GM19239 (cell line): ENCODE measurements at regions not wholly inside any gene's neighbourhood (a gene's known extent, or its start where the extent isn't known, plus 50 kb on each side); places are given as distances from the start of the nearest gene placed in this dataset.

Experiments used
- DNase-seq: peaks from one replicate; pipeline ENCODE4 v3.0.0; 2011; ENCODE audit warnings: low spot score; ENCODE audit not compliant: insufficient read length
- FAIRE-seq: peaks from 2 replicates; lab custom pipeline; 2011; peaks lifted over from hg19 to GRCh38; lab: Jason Lieb, UNC

DNA sequence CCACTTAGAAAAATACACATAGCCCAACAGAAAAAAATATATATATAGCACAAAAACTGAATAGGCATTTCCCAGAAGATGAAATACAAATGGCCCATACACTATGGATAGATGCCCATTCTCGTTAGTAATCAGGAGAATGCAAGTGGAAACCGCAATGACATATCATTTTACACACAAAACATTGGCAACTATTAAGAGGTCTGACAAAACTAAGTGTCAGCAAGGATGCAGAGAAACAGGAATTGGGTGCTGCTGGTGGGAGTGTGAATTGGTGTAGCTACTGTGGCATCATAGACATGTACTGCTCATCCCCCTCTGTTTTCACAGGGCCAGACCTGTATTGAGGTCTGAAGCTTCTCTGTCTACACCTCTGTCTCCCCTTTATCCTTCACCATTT is 320.0 kb downstream of the IDS start:
- no peak for DNase-seq
- FAIRE-seq: no peak

DNA sequence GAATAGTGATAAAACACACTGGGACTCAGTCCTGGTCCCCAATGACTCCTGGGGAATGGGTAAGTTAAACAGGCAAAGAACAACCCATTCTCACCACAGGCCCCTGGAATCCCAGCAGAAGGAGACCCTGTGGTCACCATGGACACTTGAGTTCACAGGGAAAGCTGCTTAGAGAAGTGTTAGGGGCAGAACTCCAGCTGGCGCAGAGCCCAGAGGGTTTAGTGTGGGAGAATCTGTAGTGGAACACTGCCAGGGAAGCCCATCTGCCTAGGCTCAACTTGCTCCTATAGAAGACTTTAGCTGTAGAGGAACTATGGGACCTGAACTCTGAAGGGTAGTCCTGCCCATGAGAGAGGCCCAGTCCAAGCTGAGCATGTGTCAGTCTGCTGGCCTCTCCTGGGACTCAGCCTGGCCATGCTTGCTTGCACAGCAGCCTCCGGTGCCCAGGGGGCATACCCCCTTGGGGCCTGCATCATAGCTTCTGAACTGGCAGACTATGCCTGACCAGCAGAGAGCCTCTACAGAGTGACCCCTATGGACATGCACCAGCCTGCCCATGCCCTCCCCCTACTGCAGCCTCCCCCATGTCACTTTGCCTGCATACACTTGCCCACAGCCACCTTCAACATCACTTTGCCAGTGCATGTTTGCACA is 343.5 kb downstream of the IDS start:
- DNase-seq (no peak), FAIRE-seq (no peak)

DNA sequence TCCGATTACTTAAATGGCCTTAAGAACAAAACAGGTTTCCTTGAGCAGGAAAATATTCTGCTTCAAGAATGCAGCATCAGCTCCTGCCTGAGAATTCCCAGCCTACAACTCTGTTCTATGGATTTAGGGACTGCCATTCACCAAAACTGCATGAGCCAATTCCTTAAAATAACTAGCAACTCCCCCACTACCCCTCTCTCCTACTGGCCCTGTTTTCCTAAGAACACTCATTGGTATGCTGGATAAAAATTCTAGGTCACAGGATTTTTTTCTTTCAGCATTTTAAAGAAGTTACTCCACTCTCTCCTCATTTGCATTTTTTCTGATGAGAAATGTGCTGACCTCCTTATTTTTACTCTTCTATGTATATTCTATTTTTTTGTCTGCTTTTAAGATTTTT is 347.1 kb downstream of the IDS start:
- FAIRE-seq (no peak), DNase-seq (no peak)

DNA sequence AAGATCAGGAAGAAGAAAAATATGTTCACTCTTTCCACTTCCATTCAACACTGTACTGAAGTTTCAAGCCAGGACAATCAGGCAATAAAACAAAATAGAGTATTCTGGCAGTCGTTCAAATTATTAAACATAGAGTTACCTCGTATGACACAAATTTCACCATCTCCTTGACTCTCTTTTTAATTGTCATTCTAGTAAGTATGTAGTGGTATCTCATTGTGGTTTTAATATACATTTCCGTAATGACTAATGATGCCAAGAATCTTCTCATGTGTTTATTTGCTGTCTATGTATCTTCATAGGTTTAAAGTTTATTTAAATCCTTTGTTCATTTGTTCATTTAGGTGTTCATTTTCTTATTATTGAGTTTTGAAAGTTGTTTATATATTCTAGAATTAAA is 352.2 kb downstream of the IDS start:
- DNase-seq (no peak), FAIRE-seq (no peak)

DNA sequence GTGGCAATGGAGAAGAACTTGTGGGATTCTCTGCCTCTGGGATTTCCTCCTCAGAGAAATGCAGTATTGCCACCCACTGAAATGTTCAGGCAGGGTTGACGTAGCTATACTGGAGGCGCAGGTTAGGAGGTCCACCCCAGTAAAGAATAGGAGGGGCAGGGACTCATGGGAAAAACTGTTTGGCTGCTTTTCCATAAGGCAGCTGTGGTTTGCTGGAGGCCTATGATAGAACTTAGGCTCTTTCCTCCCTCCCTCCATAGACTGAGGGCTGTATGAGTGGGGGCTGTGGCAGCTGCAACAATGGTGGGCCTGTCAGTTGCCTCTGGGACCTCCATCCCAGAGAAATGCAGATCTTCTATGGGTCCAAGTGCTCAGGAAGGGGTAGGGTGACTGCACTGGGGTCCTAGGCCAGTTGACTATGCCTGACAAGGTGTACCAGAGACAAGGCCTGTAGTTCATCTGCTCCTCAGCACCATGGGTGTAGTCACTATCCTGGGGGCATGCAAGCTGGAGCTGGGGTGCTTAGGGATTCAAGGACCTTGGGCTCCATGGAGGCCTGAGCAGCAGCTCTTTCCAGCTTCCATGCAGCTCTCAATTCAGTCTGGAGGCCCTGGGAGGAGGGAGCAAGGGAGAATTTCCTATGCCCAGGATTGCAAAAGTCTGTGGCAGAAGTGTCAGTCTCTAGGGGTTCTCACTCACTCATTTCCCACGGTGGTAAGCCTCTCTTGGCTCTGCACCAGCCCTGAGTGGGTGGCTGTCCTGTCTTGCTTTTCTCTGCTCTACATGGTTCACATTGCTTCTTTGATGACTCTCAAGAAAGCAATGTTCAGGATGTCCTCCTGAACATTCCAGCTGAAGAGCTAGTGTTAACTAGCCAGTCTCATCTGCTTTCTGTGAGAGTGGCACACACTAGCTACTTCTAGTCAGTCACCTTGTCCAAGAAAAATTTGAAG is 353.0 kb downstream of the IDS start:
- DNase-seq: no peak
- no peak for FAIRE-seq

DNA sequence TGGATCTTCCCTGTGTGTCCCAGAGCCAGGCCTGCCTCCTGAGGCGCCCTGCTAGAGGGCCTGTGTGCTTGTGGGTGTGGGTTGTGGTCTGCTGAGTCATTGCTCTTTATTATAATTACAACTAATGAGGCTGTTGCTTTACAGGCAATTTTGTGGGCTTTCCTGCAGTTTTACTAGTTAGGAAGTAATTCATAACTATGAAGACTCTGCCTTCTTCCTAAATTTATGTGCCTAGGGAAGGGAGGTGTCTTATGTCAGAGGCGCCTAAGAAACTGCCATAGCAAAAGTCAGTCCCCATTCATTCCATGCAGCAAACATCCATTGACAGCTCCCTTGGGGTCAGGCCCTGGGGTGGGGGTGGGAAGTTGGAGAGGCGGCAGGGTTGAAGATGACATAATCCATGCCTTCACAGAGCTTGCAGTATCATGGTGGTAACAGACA is 359.2 kb downstream of the IDS start:
- DNase-seq (no peak), FAIRE-seq (no peak)

DNA sequence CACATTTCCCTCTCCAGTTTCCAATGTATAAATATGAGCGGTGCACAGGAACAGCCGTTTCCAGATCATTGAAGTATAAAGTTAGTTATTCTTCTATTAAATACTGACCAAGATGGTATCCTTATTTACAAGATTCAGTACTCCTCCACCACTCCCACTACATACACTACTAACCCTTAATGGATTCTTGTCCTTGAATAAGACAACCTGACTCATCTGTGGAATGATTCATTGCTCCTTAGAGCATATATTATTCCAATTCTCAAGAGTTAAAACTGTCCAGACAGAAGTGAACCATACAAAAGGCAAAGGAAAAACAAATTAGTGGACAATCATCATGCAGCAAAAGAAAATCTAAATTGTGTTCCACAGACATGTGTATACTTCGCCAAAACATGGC is 373.3 kb downstream of the IDS start:
- no peak for DNase-seq
- FAIRE-seq: no peak

DNA sequence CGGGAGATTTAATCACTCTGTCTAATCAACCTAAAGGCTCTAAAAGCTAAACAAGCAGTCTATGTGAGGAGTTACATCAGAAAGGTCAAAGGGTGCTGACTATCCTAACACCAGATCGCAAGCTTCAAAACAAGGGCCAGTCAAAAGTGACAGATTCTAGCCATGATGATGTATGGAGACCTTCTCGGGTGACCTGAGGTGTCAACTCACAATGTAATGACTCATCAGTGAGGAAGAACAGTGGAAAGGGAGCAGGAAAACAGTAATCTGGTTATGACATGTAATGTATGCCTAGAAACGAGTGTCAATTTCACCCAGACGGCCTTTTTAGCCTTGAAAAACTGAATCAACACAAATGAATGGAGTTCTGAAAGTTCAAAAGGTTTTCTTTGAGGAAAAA is 375.3 kb downstream of the IDS start:
- FAIRE-seq (no peak), DNase-seq (no peak)

DNA sequence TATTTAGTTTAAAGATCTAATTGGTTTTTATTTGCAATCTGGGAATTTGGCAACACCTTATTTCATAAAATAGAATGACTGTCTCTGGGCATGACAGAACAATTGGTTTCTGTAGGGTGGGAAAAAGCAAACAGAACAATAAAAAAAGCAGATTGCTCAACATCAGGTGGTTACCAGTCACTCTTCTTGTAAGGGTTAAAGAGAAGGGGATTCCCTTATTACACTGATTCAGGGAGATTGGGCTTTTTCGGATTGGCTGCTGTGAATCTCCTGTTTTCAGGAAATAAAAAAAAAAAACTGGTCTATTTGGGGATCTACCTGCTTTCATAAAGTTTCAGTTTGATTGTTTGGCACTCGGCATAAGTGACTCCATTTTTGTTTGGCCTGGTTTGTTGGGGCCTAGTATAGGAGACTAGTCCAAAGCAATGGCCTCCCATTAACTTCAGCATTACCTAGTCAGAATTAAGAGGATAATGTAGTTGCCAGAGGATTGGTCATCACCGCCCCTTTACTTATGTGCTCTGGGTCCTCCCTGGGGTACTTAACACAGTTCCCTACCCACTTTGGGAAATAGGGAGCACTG is 380.5 kb downstream of the IDS start:
- FAIRE-seq: no peak
- DNase-seq: no peak

DNA sequence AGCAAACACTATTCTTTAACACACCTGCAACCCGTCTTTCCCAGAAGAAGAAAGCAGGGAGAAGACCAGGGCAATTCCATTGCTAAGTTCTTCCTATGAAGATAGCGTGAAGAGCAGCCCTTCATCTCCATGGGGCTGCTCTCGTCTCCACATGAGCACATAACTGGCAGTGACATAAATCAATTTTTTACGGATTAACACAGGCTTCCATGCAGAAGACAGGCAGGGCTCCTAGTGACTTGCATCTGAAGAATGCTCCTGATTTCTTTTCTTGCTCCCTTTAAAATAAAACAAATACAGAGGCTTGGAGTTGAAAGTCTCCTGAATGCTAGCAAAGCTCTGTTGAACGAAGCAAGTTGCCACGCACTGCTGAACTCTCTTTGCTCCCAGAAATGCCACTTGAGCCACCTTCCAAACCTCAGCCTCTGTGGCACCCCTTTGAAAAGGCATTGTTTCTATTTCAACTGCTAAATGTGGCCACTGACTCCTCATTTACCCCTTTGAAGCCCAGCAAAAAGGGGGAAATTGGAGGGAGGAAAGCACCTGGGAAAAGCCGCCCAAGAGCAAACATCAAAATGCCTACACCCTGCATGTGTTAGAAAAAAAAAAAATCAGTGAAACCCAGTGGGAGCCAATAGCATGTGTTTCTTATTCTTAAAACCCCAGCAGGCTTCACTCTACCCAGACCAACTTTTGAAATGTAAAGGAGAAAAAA is 383.7 kb downstream of the IDS start:
- DNase-seq (no peak), FAIRE-seq (no peak)

DNA sequence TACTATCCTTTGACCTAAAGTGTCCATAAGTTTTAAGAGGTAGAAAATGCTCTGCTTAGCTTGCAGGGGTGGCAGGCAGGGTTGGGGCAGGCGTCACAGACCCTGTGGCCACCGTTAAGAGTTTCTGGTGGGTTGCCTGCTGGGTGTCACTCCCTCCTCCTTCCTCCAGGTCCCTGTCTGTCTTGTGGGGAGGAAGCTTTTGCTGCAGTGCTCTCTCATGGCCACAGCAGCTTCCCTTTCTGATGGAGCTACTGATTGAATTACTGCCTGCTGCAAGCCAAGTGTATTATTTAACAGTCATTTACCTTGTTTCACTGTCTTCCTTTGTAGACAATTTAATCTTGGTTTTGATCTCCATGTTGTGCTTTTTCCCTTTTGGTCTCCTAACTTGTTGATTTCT is 384.6 kb downstream of the IDS start:
- DNase-seq (no peak), FAIRE-seq (no peak)

DNA sequence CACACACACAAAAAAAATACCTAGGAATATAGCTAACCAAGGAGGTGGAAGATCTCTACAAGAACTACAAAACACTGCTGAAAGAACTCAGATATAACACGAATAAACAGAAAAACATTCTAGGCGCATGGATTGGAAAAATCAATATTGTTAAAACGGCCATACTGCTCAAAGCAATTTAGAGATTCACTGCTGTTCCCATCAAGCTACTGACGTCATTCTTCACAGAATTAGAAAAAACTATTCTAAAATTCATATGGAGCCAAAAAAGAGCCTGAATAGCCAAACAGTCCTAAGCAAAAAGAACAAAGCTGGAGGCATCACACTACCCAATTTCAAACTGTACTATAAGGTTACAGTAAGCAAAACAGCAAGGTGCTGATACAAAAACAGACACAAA is 390.2 kb downstream of the IDS start:
- DNase-seq (no peak), FAIRE-seq (no peak)

DNA sequence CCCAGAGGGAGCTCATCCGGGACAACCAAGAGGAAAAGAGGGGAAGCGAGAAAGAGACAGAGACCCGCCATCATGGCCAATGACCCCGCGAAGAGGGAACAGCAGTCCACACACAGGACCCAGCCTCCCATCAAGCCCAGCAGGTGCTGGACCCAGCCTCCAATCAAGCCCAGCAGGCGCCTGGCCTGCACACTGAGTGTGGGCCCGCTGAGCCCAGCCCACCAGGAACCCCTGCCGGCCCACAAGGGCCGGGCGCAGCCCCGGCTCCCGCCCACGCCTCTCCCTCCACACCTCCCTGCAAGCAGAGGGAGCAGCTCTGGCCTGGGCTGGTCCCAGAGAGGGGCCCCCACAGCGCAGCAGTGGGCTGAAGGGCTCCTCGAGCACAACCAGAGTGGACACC is 391.1 kb downstream of the IDS start:
- no peak for DNase-seq
- no peak for FAIRE-seq

DNA sequence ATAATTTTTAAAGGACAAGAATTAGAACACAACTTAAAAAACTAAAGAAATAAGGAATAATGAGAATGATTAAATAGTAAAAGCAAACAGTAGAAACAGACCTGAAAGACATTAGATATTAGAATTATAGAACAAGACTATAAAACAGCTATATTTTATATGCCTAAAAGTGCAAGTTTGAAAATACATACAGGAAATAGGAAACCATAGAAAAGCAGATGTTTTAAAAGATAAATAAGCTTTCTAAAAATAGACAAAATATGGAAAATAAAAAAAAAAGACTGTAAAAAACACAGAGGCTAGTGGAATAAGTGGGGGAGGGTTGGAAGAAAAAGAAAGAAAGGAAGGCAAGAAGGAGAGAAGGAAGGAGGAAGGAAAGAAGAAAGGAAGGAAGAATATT is 407.3 kb downstream of the IDS start:
- DNase-seq (no peak), FAIRE-seq (no peak)

DNA sequence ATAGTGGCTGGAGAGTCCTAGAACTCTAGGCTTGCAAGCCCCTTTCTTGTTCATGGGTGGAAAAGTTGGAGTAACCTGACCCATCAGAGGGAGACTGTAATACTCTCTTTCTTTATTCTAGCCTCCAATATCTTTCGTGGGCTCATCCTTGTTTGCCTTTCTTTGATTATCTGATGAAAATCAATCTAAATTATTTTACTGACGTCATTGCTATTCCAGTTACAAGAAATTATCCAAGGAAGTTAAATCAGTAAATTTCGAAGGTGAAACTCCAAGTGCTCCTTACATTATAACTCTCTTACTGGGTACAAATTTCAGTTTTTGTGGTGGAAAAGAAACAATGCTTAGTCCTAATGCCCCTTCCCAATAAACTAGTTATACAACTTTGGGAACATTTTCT is 412.9 kb downstream of the IDS start:
- DNase-seq (no peak), FAIRE-seq (no peak)

DNA sequence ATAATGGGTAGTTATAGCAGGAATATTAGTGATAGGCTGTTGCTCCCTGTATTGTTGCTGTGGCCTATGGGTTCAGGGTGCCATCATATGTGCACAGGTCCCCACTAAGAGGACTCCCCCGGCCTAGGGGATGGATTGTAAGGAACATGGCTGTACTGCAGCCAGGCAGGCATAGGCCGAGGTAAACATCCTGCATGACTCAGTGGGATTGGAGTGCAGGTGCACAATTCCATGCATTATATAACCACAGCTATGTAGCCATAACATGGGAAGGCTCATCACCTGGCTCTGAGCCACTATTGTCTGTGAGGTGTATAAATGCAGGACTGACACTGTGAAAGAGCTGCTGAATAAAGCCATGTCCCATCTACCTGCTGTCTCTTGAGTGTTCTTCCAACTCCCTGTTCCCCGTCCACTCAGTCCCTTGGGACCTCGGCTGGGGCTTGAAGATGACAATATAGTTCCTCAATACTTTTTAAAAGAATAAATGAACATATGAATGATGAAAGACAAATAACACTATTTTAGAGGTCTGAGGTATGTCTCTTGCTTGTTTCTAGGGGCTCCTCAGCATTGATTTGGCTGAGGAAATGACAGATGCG is 425.2 kb downstream of the IDS start:
- DNase-seq (no peak), FAIRE-seq (no peak)

DNA sequence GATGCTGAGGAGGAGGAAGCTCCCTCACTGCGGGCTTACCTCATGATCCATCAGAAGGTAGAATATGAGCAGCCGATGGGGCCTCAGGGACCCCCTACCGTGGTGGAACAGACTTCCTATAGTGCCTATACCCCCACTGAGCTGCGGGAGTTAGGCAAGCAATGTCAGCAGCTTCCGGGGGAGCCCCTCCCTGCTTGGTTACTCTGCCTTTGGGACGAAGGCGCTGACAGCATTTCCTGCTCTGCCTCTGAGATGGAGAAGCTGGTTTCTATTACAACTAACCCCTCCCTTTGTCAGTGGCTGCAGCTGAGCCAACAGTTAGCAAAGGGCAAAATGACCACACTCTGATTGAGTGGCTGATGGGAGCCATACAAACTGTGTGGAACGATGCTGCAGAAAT is 430.7 kb downstream of the IDS start:
- FAIRE-seq (peak; percentile 14), DNase-seq (no peak)

DNA sequence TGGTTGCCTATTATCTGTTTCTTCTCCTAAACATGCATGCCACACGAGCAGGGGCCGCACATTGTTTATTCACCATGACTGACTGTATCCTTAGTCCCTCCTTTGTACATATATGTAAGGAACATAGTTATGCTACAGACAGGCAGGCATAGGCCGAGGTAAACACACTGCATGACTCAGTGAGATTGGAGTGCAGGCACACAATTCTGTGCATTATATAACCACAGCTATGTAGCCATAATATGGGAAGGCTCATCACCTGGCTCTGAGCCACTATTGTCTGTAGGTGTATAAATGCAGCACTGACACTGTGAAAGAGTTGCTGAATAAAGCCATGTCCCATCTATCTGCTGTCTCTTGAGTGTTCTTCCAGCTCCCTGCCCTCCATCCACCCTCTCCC is 431.6 kb downstream of the IDS start:
- no peak for FAIRE-seq
- no peak for DNase-seq

DNA sequence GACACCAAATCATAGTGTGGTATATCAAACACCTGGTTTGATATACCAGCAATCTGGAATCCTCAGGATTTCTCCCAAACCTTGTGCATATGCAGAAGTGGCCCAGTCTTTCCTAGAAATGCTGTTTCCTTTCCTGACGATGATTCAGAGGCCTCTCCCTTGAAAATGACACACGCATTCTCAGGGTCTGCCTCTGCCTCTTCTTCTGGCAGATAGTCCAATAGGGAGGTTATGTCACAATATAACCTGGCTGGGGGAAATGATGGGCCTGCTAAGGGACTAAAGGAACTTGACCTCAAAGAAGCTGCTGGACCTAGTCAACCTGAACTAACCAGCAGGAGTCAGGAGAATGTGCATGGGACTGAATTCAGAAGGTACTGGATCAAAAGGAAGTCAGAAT is 435.2 kb downstream of the IDS start:
- DNase-seq (no peak), FAIRE-seq (no peak)

DNA sequence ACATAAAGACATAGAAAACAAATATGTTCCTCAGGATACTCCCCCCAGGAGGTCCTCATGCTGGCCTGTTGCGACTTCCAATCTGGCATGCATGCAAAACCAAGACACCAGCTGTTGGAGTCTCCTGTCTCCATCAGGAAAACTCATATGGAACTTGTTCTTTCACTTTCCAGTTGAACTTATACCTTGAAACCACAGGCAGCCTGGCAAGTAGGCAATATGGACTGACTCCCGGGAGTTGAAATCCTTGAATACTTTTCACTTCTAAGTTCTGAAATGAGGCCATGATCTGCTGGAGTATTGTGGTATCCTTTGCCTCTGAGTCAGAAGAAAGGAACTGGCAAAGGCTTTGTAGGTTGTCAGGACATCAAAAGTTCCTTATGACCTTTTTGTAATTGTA is 444.2 kb downstream of the IDS start:
- FAIRE-seq (no peak), DNase-seq (no peak)
